Right lobe of liver (tissue), 6 donors: ENCODE measurements at regions not wholly inside any gene's neighbourhood (a gene's known extent, or its start where the extent isn't known, plus 50 kb on each side); places are given as distances from the start of the nearest gene placed in this dataset.
"Not testable (repeated sequence)": the region's sequence is repeated elsewhere in the genome, so short reads cannot be mapped to it uniquely, and the experiment has no call there.

Experiments
- ATAC-seq, 4 donors: fragments of 200-7000 bp; cut with Tn5 transposase; one replicate each; pipeline ENCODE4 v1.9.1; 2020; ENCODE audit warnings: mild to moderate bottlenecking in 4 of 4, moderate library complexity in 4 of 4
- DNase-seq, 3 donors: peaks; one replicate each; pipeline ENCODE4 v3.0.0-alpha.2; 2020
- H3K27ac ChIP-seq, 3 donors: fragments of 200-600 bp; one replicate each; pipeline ENCODE4 v1.8.0; 2022
- H3K27me3 ChIP-seq, 2 donors: fragments of 200-600 bp; one replicate each; pipeline ENCODE4 v1.8.0; 2022
- H3K36me3 ChIP-seq, 4 donors: fragments of 200-600 bp; sonication (generic) in 1 of 4; one replicate each; pipeline versions ENCODE4 v1.5.1 to v1.8.0; 2017 to 2022; ENCODE audit warnings: control low read depth in 1 of 4
- H3K4me1 ChIP-seq, 4 donors: fragments of 200-600 bp; sonication (generic) in 1 of 4; one replicate each; pipeline versions ENCODE4 v1.5.1 to v1.8.0; 2017 to 2022; ENCODE audit warnings: control low read depth in 1 of 4
- H3K4me3 ChIP-seq, 3 donors: fragments of 200-600 bp; one replicate each; pipeline ENCODE4 v1.8.0; 2022
- H3K9me3 ChIP-seq, 4 donors: fragments of 200-600 bp; sonication (generic) in 1 of 4; one replicate each; pipeline versions ENCODE4 v1.5.1 to v1.8.0; 2017 to 2022; ENCODE audit warnings: control low read depth in 1 of 4
- CTCF ChIP-seq, 4 donors: fragments of 200-600 bp in 3 of 4; fragments of 450-650 bp in 1 of 4; IDR thresholded peaks; one replicate each; pipeline versions ENCODE4 v1.5.1 to v1.8.0; 2016 to 2022; ENCODE audit warnings: antibody characterized with exemption in 4 of 4, mild to moderate bottlenecking in 2 of 4
- POLR2A ChIP-seq: fragments of 450-650 bp; IDR thresholded peaks from one replicate; pipeline ENCODE4 v1.6.1; 2017; ENCODE audit warnings: antibody characterized with exemption, mild to moderate bottlenecking
- WGBS: methylation state at CpG from one replicate; pipeline ENCODE4 v1.1.6; 2018; ENCODE audit warnings: low coverage, low lambda C conversion rate; ENCODE audit not compliant: insufficient coverage; ENCODE audit errors: missing lambda C conversion rate; 5-methylcytosine and 5-hydroxymethylcytosine counted together
- intact Hi-C, 2 donors: fragments of 100-400 bp; cut with DNase I; formaldehyde crosslinking; loops; one replicate each; pipeline versions ENCODE4 v1.11.2 to v1.14.1; 2022
- donor health status: DM: no; HTN: yes; CAD: no.
- donor health status: DM: no; HTN: no; CAD: no.
- donor health status: DM: no; HTN: no; CAD: no.
- donor health status: DM: no; HTN: yes; CAD: no.
- donor health status: DM: no; HTN: yes; CAD: no.

GRCh38 chr4:183011213-183011907, 87.7 kb upstream of the WWC2 start:
- TF ChIP-seq POLR2A: no peak
- no peak overlapping the region for H3K27ac ChIP-seq

GRCh38 chr4:183008492-183008891, 90.6 kb upstream of the WWC2 start:
- WGBS: 12% methylated on average over 9 of the region's 9 CpGs

More at GRCh38 chr4:183011213-183011907, 87.7 kb upstream of the WWC2 start:
- no peaks in the 10 kb centered on the region for H3K4me1 ChIP-seq
- no peaks in the 10 kb centered on the region for H3K36me3 ChIP-seq
- no peaks in the 10 kb centered on the region for H3K27me3 ChIP-seq
- intact Hi-C loops: no loop called here
- no peak overlapping the region for H3K4me3 ChIP-seq
- ATAC-seq: no peak
- DNase-seq: no peak
- 53% methylated on average over 7 of the region's 8 CpGs for WGBS
- no peaks in the 10 kb centered on the region for H3K9me3 ChIP-seq

GRCh38 chr4:183004370-183004769, 87.2 kb upstream of the DCTD start:
- DNase-seq, H3K36me3 ChIP-seq, H3K4me1 ChIP-seq, ATAC-seq, H3K4me3 ChIP-seq, intact Hi-C loops, H3K27me3 ChIP-seq, H3K9me3 ChIP-seq, H3K27ac ChIP-seq: not testable (repeated sequence)

More at GRCh38 chr4:183008492-183008891, 90.6 kb upstream of the WWC2 start:
- DNase-seq: no peak
- no peak overlapping the region for H3K27ac ChIP-seq
- no peaks in the 10 kb centered on the region for H3K36me3 ChIP-seq
- H3K4me1 ChIP-seq: no peaks in the 10 kb centered on the region
- no peaks in the 10 kb centered on the region for H3K9me3 ChIP-seq
- H3K4me3 ChIP-seq: no peak overlapping the region
- intact Hi-C loops: no loop called here
- H3K27me3 ChIP-seq: no peaks in the 10 kb centered on the region
- no peak for ATAC-seq
- TF ChIP-seq CTCF (IDR thresholded peaks at IDR 0.05) (no peak), POLR2A (no peak)

GRCh38 chr4:182994171-182994570, 77.0 kb upstream of the DCTD start:
- no peak for TF ChIP-seq POLR2A
- TF ChIP-seq CTCF (IDR thresholded peaks at IDR 0.05): no peak

GRCh38 chr4:182978152-182978827, 61.1 kb upstream of the DCTD start:
- no peaks in the 10 kb centered on the region for H3K27me3 ChIP-seq
- H3K9me3 ChIP-seq: no peaks in the 10 kb centered on the region
- DNase-seq: no peak
- no peaks in the 10 kb centered on the region for H3K4me1 ChIP-seq
- H3K27ac ChIP-seq: no peak overlapping the region
- 86% methylated on average over 3 of the region's 8 CpGs for WGBS
- H3K4me3 ChIP-seq: no peak overlapping the region
- ATAC-seq: no peak
- intact Hi-C loops: no loop called here
- H3K36me3 ChIP-seq: no peaks in the 10 kb centered on the region
- TF ChIP-seq CTCF (IDR thresholded peaks at IDR 0.05) (no peak), POLR2A (no peak)

More at GRCh38 chr4:182994171-182994570, 77.0 kb upstream of the DCTD start:
- Histone ChIP-seq H3K27ac (no peak overlapping the region), H3K4me3 (no peak overlapping the region), H3K9me3 (peaks cover 0 to 4% (median 0%) of the 10 kb centered on the region in 4 donors), H3K4me1 (no peaks in the 10 kb centered on the region), H3K36me3 (no peaks in the 10 kb centered on the region), H3K27me3 (no peaks in the 10 kb centered on the region)
- ATAC-seq: no peak
- no peak for DNase-seq
- intact Hi-C loops: no loop called here
- WGBS: 73% methylated on average over 1 of the region's 1 CpG
